SK-N-MC (cell line): ENCODE measurements at regions not wholly inside any gene's neighbourhood (a gene's known extent, or its start where the extent isn't known, plus 50 kb on each side); places are given as distances from the start of the nearest gene placed in this dataset.

Experiments used
- DNase-seq: peaks from one replicate; pipeline ENCODE4 v3.0.0-alpha.2; 2011; ENCODE audit warnings: low read depth, low spot score
- H3K27ac ChIP-seq: fragments of 200-600 bp; sonication (generic); 2 replicates; pipeline ENCODE4 v1.5.1; 2016; ENCODE audit warnings: mixed run types
- H3K36me3 ChIP-seq: fragments of 200-600 bp; sonication (generic); 2 replicates; pipeline ENCODE4 v1.6.1; 2017; ENCODE audit warnings: antibody characterized with exemption, low read length, mixed read lengths; ENCODE audit not compliant: insufficient read depth
- H3K4me3 ChIP-seq: fragments of 200-600 bp; sonication (generic); 2 replicates; pipeline ENCODE4 v1.5.1; 2016
- H3K9ac ChIP-seq: fragments of 200-600 bp; sonication (generic); 2 replicates; pipeline ENCODE4 v1.8.0; 2017; ENCODE audit warnings: mixed run types, mixed read lengths; ENCODE audit not compliant: insufficient read length
- H3K9me3 ChIP-seq: fragments of 200-600 bp; sonication (generic); 2 replicates; pipeline ENCODE4 v1.6.1; 2017; ENCODE audit warnings: low read depth, mild to moderate bottlenecking, antibody characterized with exemption, low read length, moderate library complexity, mixed read lengths
- EZH2 ChIP-seq: fragments of 200-600 bp; sonication (generic); IDR thresholded peaks from one replicate; pipeline ENCODE4 v1.6.1; 2017; ENCODE audit warnings: antibody characterized with exemption
- FOXP2 ChIP-seq: optimal IDR thresholded peaks from 2 replicates; pipeline ENCODE3; 2011; ENCODE audit warnings: mild to moderate bottlenecking, moderate library complexity; ENCODE audit not compliant: insufficient read depth; ENCODE audit errors: extremely low read length, control extremely low read depth
- POLR2AphosphoS5 ChIP-seq: IDR thresholded peaks from 2 replicates; pipeline ENCODE4 v1.6.1; 2012; ENCODE audit warnings: mild to moderate bottlenecking, low read depth, low read length, borderline replicate concordance

DNA sequence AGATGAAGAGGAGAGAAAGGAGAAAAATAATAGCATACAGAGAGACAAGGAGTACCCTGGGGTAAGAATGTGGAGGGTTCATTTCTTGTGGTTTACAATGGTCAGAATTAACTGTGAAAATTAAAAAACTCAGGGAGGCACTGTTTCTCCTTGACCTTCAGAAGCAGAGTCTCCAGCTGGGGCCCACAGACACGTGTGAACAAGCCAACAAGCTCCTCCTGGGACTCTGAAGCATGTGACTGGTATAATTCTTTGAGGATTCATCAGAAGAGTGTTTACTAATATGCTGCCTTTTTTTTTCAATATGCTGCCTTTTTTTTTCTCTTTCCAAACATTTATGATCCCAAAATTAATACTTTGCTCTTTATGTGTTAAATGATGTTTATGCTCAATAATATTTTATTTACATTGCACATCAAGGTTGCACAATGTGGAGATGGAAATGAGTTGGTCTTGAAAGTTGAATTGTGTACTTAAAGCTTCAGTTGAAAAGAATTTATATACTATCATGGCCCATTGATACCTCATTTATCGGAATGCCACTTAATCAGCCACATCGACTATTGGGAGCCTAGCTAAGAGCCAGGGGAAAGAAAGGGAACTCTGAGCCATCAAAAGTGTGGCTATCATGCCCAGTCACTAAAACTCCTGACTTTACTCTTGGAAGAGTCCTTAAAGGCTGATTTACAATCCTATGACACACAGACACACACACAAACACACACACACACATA, 134.7 kb upstream of the RHOBTB1 start:
- Histone ChIP-seq H3K36me3 (no peaks in the 10 kb centered on the region), H3K9me3 (no peaks in the 10 kb centered on the region), H3K9ac (no peak overlapping the region), H3K27ac (no peak overlapping the region), H3K4me3 (no peak overlapping the region)
- TF ChIP-seq FOXP2 = no peak
- no peak for TF ChIP-seq POLR2AphosphoS5
- DNase-seq = no peak

- no peak for TF ChIP-seq POLR2AphosphoS5
- no peak for TF ChIP-seq FOXP2
- no peak for TF ChIP-seq EZH2
- H3K9ac ChIP-seq = no peak overlapping the region
Measured at GRCh38 chr10:61076572-61077114, 132.7 kb upstream of the RHOBTB1 start.

GRCh38 chr10:61073391-61073790, 129.4 kb upstream of the RHOBTB1 start:
- no peak overlapping the region for H3K4me3 ChIP-seq
- no peak for DNase-seq
- H3K27ac ChIP-seq = no peak overlapping the region
- TF ChIP-seq FOXP2 = no peak
- TF ChIP-seq EZH2 = no peak
- TF ChIP-seq POLR2AphosphoS5 = no peak
- H3K9ac ChIP-seq = no peak overlapping the region
- H3K9me3 ChIP-seq = no peaks in the 10 kb centered on the region
- no peaks in the 10 kb centered on the region for H3K36me3 ChIP-seq

More at GRCh38 chr10:61076572-61077114, 132.7 kb upstream of the RHOBTB1 start:
- no peak for DNase-seq
- Histone ChIP-seq H3K4me3 (no peak overlapping the region), H3K9me3 (no peaks in the 10 kb centered on the region), H3K27ac (no peak overlapping the region), H3K36me3 (no peaks in the 10 kb centered on the region)

DNA sequence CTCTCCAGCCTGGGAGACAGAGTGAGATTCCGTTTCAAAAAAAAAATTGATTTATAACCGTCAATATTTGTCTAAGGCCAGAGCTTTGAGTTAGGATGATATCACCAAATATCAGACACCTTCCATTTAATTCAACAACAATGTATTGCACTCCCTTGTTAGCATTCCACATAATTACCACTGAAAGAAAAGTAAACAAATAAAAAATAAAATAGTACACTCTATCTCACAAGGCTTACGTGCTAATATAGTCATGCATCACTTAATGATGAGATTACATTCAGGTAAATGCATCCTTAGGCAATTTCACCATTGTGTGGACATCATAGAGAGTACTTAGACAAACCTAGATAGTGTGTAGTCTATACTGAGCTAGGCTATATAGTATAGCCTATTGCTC, 127.6 kb upstream of the RHOBTB1 start:
- Histone ChIP-seq H3K9me3 (no peaks in the 10 kb centered on the region), H3K36me3 (no peaks in the 10 kb centered on the region), H3K4me3 (no peak overlapping the region), H3K9ac (no peak overlapping the region), H3K27ac (no peak overlapping the region)
- DNase-seq = no peak
- TF ChIP-seq FOXP2 (no peak), EZH2 (no peak)

DNA sequence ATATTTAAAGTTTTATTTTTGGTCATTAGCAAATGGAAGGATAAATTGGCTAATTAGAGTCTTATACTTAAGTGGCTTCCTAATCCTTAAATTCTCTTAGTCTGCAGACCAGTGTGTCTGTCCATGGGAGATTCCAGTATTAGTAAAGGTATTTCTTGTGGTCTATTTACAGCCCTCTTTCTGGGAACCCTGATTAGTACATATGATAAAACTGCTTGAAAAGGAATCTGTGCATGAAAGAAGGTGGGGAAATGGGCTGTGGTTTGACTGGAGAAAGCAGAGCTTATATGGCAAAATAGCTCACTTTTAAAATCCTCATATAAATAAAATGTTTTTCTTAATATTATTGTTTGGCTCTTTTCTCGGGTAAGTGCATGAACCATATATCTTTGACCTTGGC, 124.5 kb upstream of the RHOBTB1 start:
- Histone ChIP-seq H3K9ac (no peak overlapping the region), H3K9me3 (no peaks in the 10 kb centered on the region), H3K4me3 (no peak overlapping the region), H3K36me3 (no peaks in the 10 kb centered on the region), H3K27ac (no peak overlapping the region)
- TF ChIP-seq EZH2 = no peak
- no peak for TF ChIP-seq POLR2AphosphoS5
- no peak for TF ChIP-seq FOXP2
- DNase-seq = no peak

DNA sequence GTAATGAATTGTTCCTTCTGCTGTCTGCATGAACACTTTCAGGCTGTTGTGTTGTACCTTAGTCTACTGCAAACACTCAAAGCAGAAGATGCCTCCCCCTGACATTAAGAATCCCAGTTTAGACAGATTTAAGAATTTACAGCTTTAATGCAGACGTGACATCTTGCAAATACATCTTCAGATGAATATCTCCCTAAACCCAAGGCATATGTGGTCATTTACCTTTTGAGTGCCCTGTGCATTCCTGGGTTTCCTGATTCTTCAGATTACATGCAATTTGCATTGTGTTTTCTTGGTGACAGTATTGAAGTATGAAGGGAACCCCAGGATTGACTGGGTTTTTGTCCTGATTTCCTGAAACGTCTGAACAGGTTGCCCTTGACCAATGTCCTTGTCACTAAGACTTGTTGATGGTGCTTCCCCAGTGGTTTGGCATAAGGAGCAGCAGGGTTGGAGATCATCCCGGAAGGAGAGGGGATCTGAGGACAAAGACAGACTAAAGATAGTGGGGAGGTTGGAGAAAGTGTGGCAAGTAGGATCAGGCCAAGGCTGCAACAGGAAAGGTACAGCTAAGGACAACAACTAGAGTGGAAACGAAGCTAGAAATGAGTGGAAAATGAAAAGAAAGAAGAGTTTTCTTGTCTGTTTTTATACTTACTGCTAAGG, 123.8 kb upstream of the RHOBTB1 start:
- no peak overlapping the region for H3K9ac ChIP-seq
- H3K4me3 ChIP-seq = no peak overlapping the region
- TF ChIP-seq EZH2 = no peak
- TF ChIP-seq POLR2AphosphoS5 = no peak
- no peak for TF ChIP-seq FOXP2
- DNase-seq = no peak
- no peaks in the 10 kb centered on the region for H3K36me3 ChIP-seq
- no peaks in the 10 kb centered on the region for H3K9me3 ChIP-seq
- H3K27ac ChIP-seq = no peak overlapping the region

GRCh38 chr10:61066661-61067344, 122.8 kb upstream of the RHOBTB1 start:
- H3K36me3 ChIP-seq = no peaks in the 10 kb centered on the region
- no peaks in the 10 kb centered on the region for H3K9me3 ChIP-seq
- no peak overlapping the region for H3K9ac ChIP-seq
- no peak for DNase-seq
- H3K4me3 ChIP-seq = no peak overlapping the region
- no peak overlapping the region for H3K27ac ChIP-seq
- TF ChIP-seq EZH2 (no peak), POLR2AphosphoS5 (no peak), FOXP2 (no peak)

GRCh38 chr10:61065051-61065450, 121.1 kb upstream of the RHOBTB1 start:
- Histone ChIP-seq H3K9me3 (no peaks in the 10 kb centered on the region), H3K9ac (no peak overlapping the region), H3K4me3 (no peak overlapping the region), H3K27ac (no peak overlapping the region), H3K36me3 (no peaks in the 10 kb centered on the region)
- TF ChIP-seq POLR2AphosphoS5 = no peak
- TF ChIP-seq EZH2 = no peak
- TF ChIP-seq FOXP2 = no peak
- no peak for DNase-seq
